Stimulated activated naive CD8-positive, alpha-beta T cell treated with anti-CD3 and anti-CD28 coated beads, Interleukin-15, Interleukin-2, amounts not matched to agents 100 ng/mL and 50 ng/mL, for 24 hours (primary cell): ENCODE measurements at regions not wholly inside any gene's neighbourhood (a gene's known extent, or its start where the extent isn't known, plus 50 kb on each side); places are given as distances from the start of the nearest gene placed in this dataset.
"Not testable (repeated sequence)": the region's sequence is repeated elsewhere in the genome, so short reads cannot be mapped to it uniquely, and the experiment has no call there.

Experiments
- H3K27ac Mint-ChIP-seq: one replicate; pipeline ENCODE4 v1.8.0; 2021; ENCODE audit warnings: mild to moderate bottlenecking, mixed read lengths
- H3K27me3 Mint-ChIP-seq: one replicate; pipeline ENCODE4 v1.8.0; 2021; ENCODE audit warnings: mixed read lengths
- H3K36me3 Mint-ChIP-seq: one replicate; pipeline ENCODE4 v1.8.0; 2021; ENCODE audit warnings: low read depth, mixed read lengths
- H3K4me1 Mint-ChIP-seq: one replicate; pipeline ENCODE4 v1.8.0; 2021; ENCODE audit warnings: low read depth, mixed read lengths
- H3K4me3 Mint-ChIP-seq: one replicate; pipeline ENCODE4 v1.8.0; 2021; ENCODE audit warnings: mild to moderate bottlenecking, mixed read lengths
- H3K9me3 Mint-ChIP-seq: one replicate; pipeline ENCODE4 v1.8.0; 2021; ENCODE audit warnings: mixed read lengths

DNA sequence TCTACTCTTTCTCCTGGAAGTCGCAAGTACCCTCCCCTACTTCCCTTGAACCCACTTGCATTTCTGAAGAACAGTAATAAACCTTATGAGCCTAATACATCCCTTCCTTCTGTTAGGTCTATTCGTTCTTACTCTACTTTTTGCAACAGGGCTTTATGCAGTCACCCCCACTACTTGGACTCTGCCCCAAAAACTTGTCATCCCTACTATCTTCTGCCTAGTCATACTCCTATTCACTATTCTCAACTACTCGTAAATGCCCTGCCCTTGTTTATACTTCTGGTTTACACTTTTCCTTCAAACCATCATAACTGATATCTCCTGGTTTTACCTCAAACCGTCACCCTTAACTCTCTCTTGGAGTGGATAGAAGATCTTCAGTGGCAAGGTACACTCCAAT lies 55.2 kb upstream of the SLIT2 start:
- Mint-ChIP-seq H3K27ac (no peak overlapping the region), H3K4me3 (no peak overlapping the region), H3K9me3 (peaks cover 6% of the 10 kb centered on the region), H3K27me3 (no peaks in the 10 kb centered on the region), H3K36me3 (no peaks in the 10 kb centered on the region), H3K4me1 (no peaks in the 10 kb centered on the region)

DNA sequence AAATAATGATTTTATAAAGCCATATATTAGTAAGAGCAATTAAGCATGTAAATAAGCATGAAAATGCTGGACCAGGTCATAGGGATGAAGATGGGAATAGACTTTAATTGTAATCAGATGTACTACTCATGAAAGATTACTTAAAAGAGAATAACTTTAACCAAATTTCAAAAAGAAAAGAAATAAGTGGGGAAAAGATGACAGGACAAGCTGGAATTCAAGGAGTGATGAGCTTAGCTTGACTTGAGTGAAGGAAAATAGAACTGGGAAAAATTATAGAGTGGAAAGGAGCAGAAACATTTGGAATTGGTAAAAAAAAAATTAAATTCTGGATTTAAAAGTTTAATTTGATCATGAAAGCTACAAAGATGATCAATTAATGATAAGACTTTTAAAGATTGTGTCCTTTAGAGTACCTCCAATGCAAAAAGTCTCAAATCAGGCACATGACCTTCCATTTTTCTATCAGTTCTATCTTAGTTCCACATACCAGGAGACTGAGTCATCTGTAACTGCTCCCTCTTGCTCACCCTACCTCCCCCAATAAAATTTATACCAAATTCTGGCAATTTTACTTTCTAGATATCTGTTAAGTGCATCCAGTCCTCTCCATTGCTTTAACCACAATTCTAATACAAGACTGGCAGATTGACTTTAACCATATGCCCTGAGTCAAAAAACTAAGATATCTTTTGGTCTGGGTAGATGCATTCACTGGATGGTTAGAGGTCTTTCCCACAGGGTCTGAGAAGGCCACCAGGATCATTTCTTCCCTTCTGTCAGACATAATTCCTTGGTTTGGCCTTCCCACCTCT lies 56.4 kb upstream of the SLIT2 start:
- H3K36me3 Mint-ChIP-seq = no peaks in the 10 kb centered on the region
- no peaks in the 10 kb centered on the region for H3K27me3 Mint-ChIP-seq
- H3K4me1 Mint-ChIP-seq = no peaks in the 10 kb centered on the region
- no peak overlapping the region for H3K27ac Mint-ChIP-seq
- H3K4me3 Mint-ChIP-seq = no peak overlapping the region
- peaks cover 8% of the 10 kb centered on the region for H3K9me3 Mint-ChIP-seq

GRCh38 chr4:20194123-20195013 lies 57.3 kb upstream of the SLIT2 start:
- Mint-ChIP-seq H3K4me3 (no peak overlapping the region), H3K36me3 (no peaks in the 10 kb centered on the region), H3K4me1 (no peaks in the 10 kb centered on the region), H3K27me3 (no peaks in the 10 kb centered on the region), H3K27ac (no peak overlapping the region), H3K9me3 (peaks cover 12% of the 10 kb centered on the region)

GRCh38 chr4:20193141-20193936 lies 58.4 kb upstream of the SLIT2 start:
- Mint-ChIP-seq H3K4me3 (no peak overlapping the region), H3K36me3 (no peaks in the 10 kb centered on the region), H3K9me3 (peaks cover 14% of the 10 kb centered on the region), H3K4me1 (no peaks in the 10 kb centered on the region), H3K27me3 (no peaks in the 10 kb centered on the region), H3K27ac (no peak overlapping the region)

DNA sequence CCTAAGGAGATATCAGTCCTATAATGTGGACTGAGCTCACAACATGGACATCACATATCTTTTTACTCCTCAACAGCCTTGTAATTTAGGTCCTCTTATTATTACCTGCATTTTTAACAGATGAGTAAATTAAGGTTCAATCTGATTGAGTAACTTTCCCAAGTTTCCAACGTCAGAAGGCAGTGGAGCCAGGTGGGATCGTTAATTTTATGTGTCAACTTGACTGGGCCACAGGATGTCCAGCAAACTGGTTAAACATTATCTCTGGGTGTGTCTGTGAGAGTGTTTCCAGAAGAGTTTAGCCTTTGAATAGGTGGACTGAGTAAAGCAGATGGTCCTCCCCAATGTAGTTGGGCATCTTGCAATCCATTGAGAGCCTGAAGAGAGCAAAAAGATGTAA lies 59.0 kb upstream of the SLIT2 start:
- H3K9me3 Mint-ChIP-seq = peaks cover 18% of the 10 kb centered on the region

GRCh38 chr4:20185103-20185502 lies 66.6 kb upstream of the SLIT2 start:
- Mint-ChIP-seq H3K4me3 (no peak overlapping the region), H3K27ac (no peak overlapping the region), H3K36me3 (no peaks in the 10 kb centered on the region), H3K9me3 (peaks cover 25% of the 10 kb centered on the region), H3K4me1 (no peaks in the 10 kb centered on the region), H3K27me3 (no peaks in the 10 kb centered on the region)

More for the DNA sequence above, 59.0 kb upstream of the SLIT2 start:
- Mint-ChIP-seq H3K4me1 (no peaks in the 10 kb centered on the region), H3K27ac (no peak overlapping the region), H3K36me3 (no peaks in the 10 kb centered on the region), H3K27me3 (no peaks in the 10 kb centered on the region), H3K4me3 (no peak overlapping the region)

DNA sequence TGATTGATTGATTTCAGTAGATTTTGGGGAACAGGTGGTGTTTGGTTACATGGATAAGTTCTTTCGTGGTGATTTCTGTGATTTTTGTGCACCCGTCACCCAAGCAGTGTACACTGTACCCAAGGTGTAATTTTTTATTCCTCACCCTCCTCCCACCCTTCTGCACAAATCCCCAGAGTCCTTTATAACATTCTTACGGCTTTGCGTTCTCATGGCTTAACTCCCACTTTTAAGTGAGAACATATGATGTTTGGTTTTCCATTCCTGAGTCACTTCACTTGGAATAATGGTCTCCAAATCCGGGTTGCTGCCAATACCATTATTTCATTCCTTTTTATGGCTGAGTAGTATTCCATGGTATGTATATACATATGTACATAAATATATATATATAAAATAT lies 68.6 kb upstream of the SLIT2 start:
- not testable (repeated sequence) for H3K27me3 Mint-ChIP-seq, H3K4me1 Mint-ChIP-seq, H3K4me3 Mint-ChIP-seq, H3K27ac Mint-ChIP-seq, H3K36me3 Mint-ChIP-seq
- H3K9me3 Mint-ChIP-seq = peaks cover 15% of the 10 kb centered on the region

GRCh38 chr4:20181926-20182325 lies 69.8 kb upstream of the SLIT2 start:
- Mint-ChIP-seq H3K9me3 (peaks cover 13% of the 10 kb centered on the region), H3K4me3 (no peak overlapping the region), H3K27ac (no peak overlapping the region), H3K36me3 (no peaks in the 10 kb centered on the region), H3K27me3 (no peaks in the 10 kb centered on the region), H3K4me1 (no peaks in the 10 kb centered on the region)

- peaks cover 13% of the 10 kb centered on the region for H3K9me3 Mint-ChIP-seq
- H3K36me3 Mint-ChIP-seq = no peaks in the 10 kb centered on the region
- no peaks in the 10 kb centered on the region for H3K4me1 Mint-ChIP-seq
- H3K27me3 Mint-ChIP-seq = no peaks in the 10 kb centered on the region
- no peak overlapping the region for H3K27ac Mint-ChIP-seq
- no peak overlapping the region for H3K4me3 Mint-ChIP-seq
These were observed 71.2 kb upstream of the SLIT2 start for GRCh38 chr4:20180509-20180908.

GRCh38 chr4:20178902-20179576 lies 72.7 kb upstream of the SLIT2 start:
- H3K36me3 Mint-ChIP-seq = no peaks in the 10 kb centered on the region
- H3K27ac Mint-ChIP-seq = no peak overlapping the region
- H3K4me1 Mint-ChIP-seq = no peaks in the 10 kb centered on the region
- no peaks in the 10 kb centered on the region for H3K27me3 Mint-ChIP-seq
- H3K9me3 Mint-ChIP-seq = peaks cover 13% of the 10 kb centered on the region
- H3K4me3 Mint-ChIP-seq = no peak overlapping the region

DNA sequence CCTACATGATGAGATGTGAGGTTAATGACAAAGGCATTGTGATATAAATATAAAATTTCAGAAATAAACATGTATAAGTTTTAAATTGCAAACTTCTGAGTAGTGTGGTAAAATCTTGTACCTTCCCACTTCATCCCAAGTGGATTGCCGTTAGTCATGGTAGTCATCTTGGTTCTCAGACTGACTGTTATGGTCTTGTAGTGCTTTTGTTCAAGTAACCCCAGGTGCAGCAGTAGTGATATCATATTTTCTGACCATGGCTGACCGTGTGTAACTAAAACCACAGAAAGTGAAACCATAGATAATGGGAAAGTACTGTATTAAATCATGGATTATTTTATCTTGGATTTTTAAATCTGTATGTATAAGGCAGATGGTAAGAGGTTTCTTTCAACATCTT lies 74.8 kb upstream of the SLIT2 start:
- no peaks in the 10 kb centered on the region for H3K4me1 Mint-ChIP-seq
- no peaks in the 10 kb centered on the region for H3K27me3 Mint-ChIP-seq
- peaks cover 9% of the 10 kb centered on the region for H3K9me3 Mint-ChIP-seq
- H3K36me3 Mint-ChIP-seq = no peaks in the 10 kb centered on the region
- H3K4me3 Mint-ChIP-seq = no peak overlapping the region
- H3K27ac Mint-ChIP-seq = no peak overlapping the region

DNA sequence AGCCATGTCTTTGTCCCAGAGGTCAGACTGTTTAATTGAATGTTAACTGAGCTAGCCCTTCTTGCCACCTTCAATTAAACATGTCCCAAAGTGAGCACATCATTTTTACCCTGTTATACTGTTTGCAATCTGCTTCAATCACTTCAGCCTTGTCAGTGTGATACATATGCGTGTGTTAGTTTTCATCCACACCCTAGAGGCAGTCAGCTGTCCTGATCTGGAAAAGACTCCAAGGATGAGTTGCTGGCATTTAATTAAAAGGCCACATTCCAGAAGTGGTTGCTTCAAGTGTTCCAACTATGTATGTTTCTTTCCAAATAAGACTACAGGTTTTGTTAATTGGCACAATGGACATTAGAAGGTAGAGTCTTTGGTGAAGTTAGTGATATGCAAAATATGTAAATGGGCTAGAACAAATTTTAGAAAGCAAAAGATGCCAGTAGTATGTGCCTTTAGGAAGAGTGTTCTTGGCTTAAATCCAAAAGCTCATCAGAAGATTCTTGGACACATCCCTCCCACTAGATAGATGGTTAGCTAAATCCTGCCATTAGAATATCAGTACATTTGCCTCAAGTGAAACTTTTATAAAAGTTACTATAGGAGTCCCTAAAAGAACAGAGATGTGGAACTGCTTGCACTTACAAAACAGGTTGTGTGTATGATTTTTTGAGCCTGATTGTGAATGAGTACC lies 79.5 kb upstream of the SLIT2 start:
- Mint-ChIP-seq H3K4me1 (no peaks in the 10 kb centered on the region), H3K27ac (no peak overlapping the region), H3K4me3 (no peak overlapping the region), H3K27me3 (no peaks in the 10 kb centered on the region), H3K9me3 (peaks cover 13% of the 10 kb centered on the region), H3K36me3 (no peaks in the 10 kb centered on the region)

DNA sequence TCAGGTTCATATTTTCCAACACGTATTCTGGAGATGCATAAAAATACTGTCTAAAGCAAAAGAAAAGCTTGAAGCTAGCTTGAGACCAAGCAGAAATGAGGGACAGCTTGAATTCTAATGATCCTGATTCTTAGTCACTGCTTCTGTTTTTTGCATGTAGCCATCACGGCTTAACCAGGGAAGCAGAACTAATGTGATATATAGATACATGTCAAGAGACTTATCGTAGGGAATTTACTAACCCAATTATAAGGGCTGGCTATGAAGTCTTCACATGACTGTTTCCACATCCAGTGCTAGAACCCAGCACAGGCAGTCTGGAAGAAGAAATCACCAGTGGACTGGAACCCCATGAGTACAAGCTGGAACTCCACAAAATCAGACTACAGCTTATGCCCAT lies 85.2 kb upstream of the SLIT2 start:
- Mint-ChIP-seq H3K27me3 (no peaks in the 10 kb centered on the region), H3K9me3 (peaks cover 17% of the 10 kb centered on the region), H3K27ac (no peak overlapping the region), H3K4me3 (no peak overlapping the region), H3K36me3 (no peaks in the 10 kb centered on the region), H3K4me1 (no peaks in the 10 kb centered on the region)

- H3K9me3 Mint-ChIP-seq = no peaks in the 10 kb centered on the region
- H3K4me1 Mint-ChIP-seq = no peaks in the 10 kb centered on the region
- H3K27me3 Mint-ChIP-seq = no peaks in the 10 kb centered on the region
- no peak overlapping the region for H3K27ac Mint-ChIP-seq
- no peaks in the 10 kb centered on the region for H3K36me3 Mint-ChIP-seq
- no peak overlapping the region for H3K4me3 Mint-ChIP-seq
These were observed 92.2 kb upstream of the SLIT2 start for GRCh38 chr4:20159516-20159915.
